ENCODE measurements at regions not wholly inside any gene's neighbourhood (a gene's known extent, or its start where the extent isn't known, plus 50 kb on each side); places are given as distances from the start of the nearest gene placed in this dataset.

GRCh38 chrX:11998944-11999343 is 139.3 kb upstream of the FRMPD4 start:
- CTCF ChIA-PET: no interaction called here
- no peak for DNase-seq (ENCODE audit: low spot score)
- H3K4me1 ChIP-seq (ENCODE audit: insufficient read depth, low read length, poor library complexity, severe bottlenecking): no peaks in the 10 kb centered on the region
- TF ChIP-seq EZH2 (IDR thresholded peaks at IDR 0.05; ENCODE audit: borderline replicate concordance, low read depth, low read length, poor library complexity, severe bottlenecking) (no peak), CTCF (conservative IDR thresholded peaks at IDR 0.05; ENCODE audit: low read depth, low read length) (no peak)
- intact Hi-C loops (cut with micrococcal nuclease; ENCODE audit: unreplicated experiment): no loop called here
- H3K9me3 ChIP-seq (ENCODE audit: low read depth, low read length, poor library complexity, severe bottlenecking): no peaks in the 10 kb centered on the region
- no peak overlapping the region for H3K4me3 ChIP-seq (ENCODE audit: low read depth, low read length, poor library complexity, severe bottlenecking)
- BruUV-seq (replicated peaks): no TSS peak
- POLR2A ChIA-PET (ENCODE audit: low non-redundant PET): no interaction called here
- H3K36me3 ChIP-seq (ENCODE audit: insufficient read depth, low read length, poor library complexity, severe bottlenecking): no peaks in the 10 kb centered on the region
- no peak overlapping the region for H3K27ac ChIP-seq (ENCODE audit: low read depth, low read length, poor library complexity, severe bottlenecking)
- peaks cover 4% of the 10 kb centered on the region for H3K27me3 ChIP-seq (replicated peaks; ENCODE audit: insufficient read depth, low read depth, low read length, poor library complexity)

DNA sequence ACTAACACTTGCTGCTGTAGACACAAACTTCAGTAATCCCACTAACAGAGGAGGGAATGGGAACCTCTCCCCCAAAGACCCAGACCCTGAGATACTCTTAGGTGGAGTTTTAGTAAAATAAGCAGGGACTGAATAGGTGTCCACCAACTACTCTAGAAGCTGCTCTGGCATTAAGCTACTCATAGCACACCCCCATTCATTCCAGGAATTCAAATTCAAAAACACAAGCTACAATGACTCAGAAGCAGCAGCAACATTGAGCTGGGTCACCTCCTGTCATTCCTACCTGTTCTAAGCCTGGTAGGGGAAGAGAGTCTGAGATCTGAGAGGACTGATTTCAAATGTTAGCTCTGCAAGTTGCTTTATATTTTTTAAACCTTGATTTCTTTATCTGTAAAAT is 135.4 kb upstream of the FRMPD4 start:
- Histone ChIP-seq H3K9me3 (ENCODE audit: low read depth, low read length, poor library complexity, severe bottlenecking) (no peaks in the 10 kb centered on the region), H3K27ac (ENCODE audit: low read depth, low read length, poor library complexity, severe bottlenecking) (no peak overlapping the region), H3K27me3 (replicated peaks; ENCODE audit: insufficient read depth, low read depth, low read length, poor library complexity) (peaks cover 4% of the 10 kb centered on the region), H3K4me1 (ENCODE audit: insufficient read depth, low read length, poor library complexity, severe bottlenecking) (no peaks in the 10 kb centered on the region), H3K4me3 (ENCODE audit: low read depth, low read length, poor library complexity, severe bottlenecking) (no peak overlapping the region), H3K36me3 (ENCODE audit: insufficient read depth, low read length, poor library complexity, severe bottlenecking) (no peaks in the 10 kb centered on the region)
- intact Hi-C loops (cut with micrococcal nuclease; ENCODE audit: unreplicated experiment): no loop called here
- no peak for DNase-seq (ENCODE audit: low spot score)
- POLR2A ChIA-PET (ENCODE audit: low non-redundant PET): no interaction called here
- CTCF ChIA-PET: no interaction called here
- no TSS peak for BruUV-seq (replicated peaks)
- TF ChIP-seq CTCF (conservative IDR thresholded peaks at IDR 0.05; ENCODE audit: low read depth, low read length): no peak
- no peak for TF ChIP-seq EZH2 (IDR thresholded peaks at IDR 0.05; ENCODE audit: borderline replicate concordance, low read depth, low read length, poor library complexity, severe bottlenecking)

- ChIA-PET CTCF (no interaction called here), POLR2A (ENCODE audit: low non-redundant PET) (no interaction called here)
- no TSS peak for BruUV-seq (replicated peaks)
- H3K4me1 ChIP-seq (ENCODE audit: insufficient read depth, low read length, poor library complexity, severe bottlenecking): no peaks in the 10 kb centered on the region
- no peak overlapping the region for H3K4me3 ChIP-seq (ENCODE audit: low read depth, low read length, poor library complexity, severe bottlenecking)
- no peak overlapping the region for H3K27ac ChIP-seq (ENCODE audit: low read depth, low read length, poor library complexity, severe bottlenecking)
- intact Hi-C loops (cut with micrococcal nuclease; ENCODE audit: unreplicated experiment): no loop called here
- peak; percentile 32 for DNase-seq (ENCODE audit: low spot score)
- no peaks in the 10 kb centered on the region for H3K9me3 ChIP-seq (ENCODE audit: low read depth, low read length, poor library complexity, severe bottlenecking)
- no peaks in the 10 kb centered on the region for H3K36me3 ChIP-seq (ENCODE audit: insufficient read depth, low read length, poor library complexity, severe bottlenecking)
- no peaks in the 10 kb centered on the region for H3K27me3 ChIP-seq (replicated peaks; ENCODE audit: insufficient read depth, low read depth, low read length, poor library complexity)
- TF ChIP-seq CTCF (conservative IDR thresholded peaks at IDR 0.05; ENCODE audit: low read depth, low read length) (no peak), EZH2 (IDR thresholded peaks at IDR 0.05; ENCODE audit: borderline replicate concordance, low read depth, low read length, poor library complexity, severe bottlenecking) (no peak)
Measured at GRCh38 chrX:12007881-12008280, 130.4 kb upstream of the FRMPD4 start.
